ENCODE measurements at regions not wholly inside any gene's neighbourhood (a gene's known extent, or its start where the extent isn't known, plus 50 kb on each side); places are given as distances from the start of the nearest gene placed in this dataset.

GRCh38 chr3:150243466-150243865 lies 164.6 kb upstream of the TSC22D2 start:
- TF ChIP-seq EZH2 (IDR thresholded peaks at IDR 0.05; ENCODE audit: borderline replicate concordance, insufficient read depth, low read depth, low read length, poor library complexity, severe bottlenecking) = no peak
- no peak for TF ChIP-seq CTCF (IDR thresholded peaks at IDR 0.05)
